ENCODE measurements at regions not wholly inside any gene's neighbourhood (a gene's known extent, or its start where the extent isn't known, plus 50 kb on each side); places are given as distances from the start of the nearest gene placed in this dataset.

DNA sequence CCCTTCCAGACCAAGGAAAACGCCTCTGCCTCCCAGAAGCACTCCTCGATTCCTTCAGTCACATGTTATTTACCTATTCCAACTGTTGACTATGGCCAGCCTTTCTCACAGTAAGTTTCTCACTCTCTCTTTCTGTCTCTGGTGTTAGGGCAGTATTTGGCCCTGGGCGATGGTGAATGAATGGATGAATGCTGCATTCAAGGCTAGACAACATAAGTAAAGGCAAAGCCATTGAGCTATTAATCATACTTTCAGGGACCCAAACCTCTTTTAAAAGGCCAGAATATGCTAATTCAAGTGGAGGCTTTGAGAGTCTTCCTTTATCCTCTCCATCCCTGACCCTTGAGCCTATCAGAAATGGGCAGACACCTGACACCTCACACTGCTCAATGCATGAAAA, 78.5 kb downstream of the SEC61B start:
- TF ChIP-seq CTCF (IDR thresholded peaks at IDR 0.05): no peak
- H3K4me3 ChIP-seq: no peak overlapping the region
- H3K9me3 ChIP-seq: no peaks in the 10 kb centered on the region
- H3K27ac ChIP-seq: no peak overlapping the region
- no peaks in the 10 kb centered on the region for H3K36me3 ChIP-seq
- no peak for ATAC-seq (ENCODE audit: insufficient number of reproducible peaks, low FRiP score, low read depth)
- no peaks in the 10 kb centered on the region for H3K4me1 ChIP-seq (ENCODE audit: control insufficient read depth in 1 of 2, low read depth in 2 of 2)
- DNase-seq (ENCODE audit: low spot score): no peak
- no peaks in the 10 kb centered on the region for H3K27me3 ChIP-seq (replicated peaks; ENCODE audit: insufficient read depth)

DNA sequence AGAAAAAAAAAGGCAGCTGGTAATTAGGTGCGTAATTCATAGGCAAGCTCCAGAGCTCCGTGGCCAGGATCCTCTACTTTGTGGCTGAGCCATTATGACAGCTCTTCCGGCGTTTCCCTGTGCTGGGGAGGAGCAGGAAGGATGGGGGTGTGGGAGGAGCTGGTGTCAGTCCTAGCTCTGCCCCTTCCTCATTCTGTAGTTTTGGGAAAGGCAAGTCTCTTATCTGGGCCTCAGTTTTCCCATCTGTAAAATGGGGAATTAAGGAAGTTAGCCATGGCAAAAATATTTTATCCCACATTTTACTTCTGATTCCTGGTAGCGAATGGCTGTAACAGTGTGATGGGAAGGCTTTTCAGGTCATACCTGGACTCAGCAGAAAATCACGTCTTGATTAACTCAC, 81.1 kb downstream of the SEC61B start:
- TF ChIP-seq CTCF (IDR thresholded peaks at IDR 0.05): no peak
- DNase-seq (ENCODE audit: low spot score) (no peak), ATAC-seq (ENCODE audit: insufficient number of reproducible peaks, low FRiP score, low read depth) (no peak)
- Histone ChIP-seq H3K9me3 (no peaks in the 10 kb centered on the region), H3K4me1 (ENCODE audit: control insufficient read depth in 1 of 2, low read depth in 2 of 2) (no peaks in the 10 kb centered on the region), H3K27ac (no peak overlapping the region), H3K4me3 (no peak overlapping the region), H3K27me3 (replicated peaks; ENCODE audit: insufficient read depth) (no peaks in the 10 kb centered on the region), H3K36me3 (no peaks in the 10 kb centered on the region)

- Histone ChIP-seq H3K27me3 (replicated peaks; ENCODE audit: insufficient read depth) (no peaks in the 10 kb centered on the region), H3K4me3 (no peak overlapping the region), H3K4me1 (ENCODE audit: control insufficient read depth in 1 of 2, low read depth in 2 of 2) (no peaks in the 10 kb centered on the region), H3K27ac (no peak overlapping the region), H3K36me3 (no peaks in the 10 kb centered on the region), H3K9me3 (no peaks in the 10 kb centered on the region)
- no peak for ATAC-seq (ENCODE audit: insufficient number of reproducible peaks, low FRiP score, low read depth)
- no peak for DNase-seq (ENCODE audit: low spot score)
- TF ChIP-seq CTCF (IDR thresholded peaks at IDR 0.05): no peak
Observed at GRCh38 chr9:99305124-99305523, 83.0 kb downstream of the SEC61B start.

- H3K4me3 ChIP-seq: no peak overlapping the region
- no peak overlapping the region for H3K27ac ChIP-seq
- H3K9me3 ChIP-seq: no peaks in the 10 kb centered on the region
- no peaks in the 10 kb centered on the region for H3K36me3 ChIP-seq
- ATAC-seq (ENCODE audit: insufficient number of reproducible peaks, low FRiP score, low read depth) (no peak), DNase-seq (ENCODE audit: low spot score) (no peak)
- no peaks in the 10 kb centered on the region for H3K27me3 ChIP-seq (replicated peaks; ENCODE audit: insufficient read depth)
- no peak for TF ChIP-seq CTCF (IDR thresholded peaks at IDR 0.05)
- no peaks in the 10 kb centered on the region for H3K4me1 ChIP-seq (ENCODE audit: control insufficient read depth in 1 of 2, low read depth in 2 of 2)
Observed at GRCh38 chr9:99305820-99306811, 84.0 kb downstream of the SEC61B start.

DNA sequence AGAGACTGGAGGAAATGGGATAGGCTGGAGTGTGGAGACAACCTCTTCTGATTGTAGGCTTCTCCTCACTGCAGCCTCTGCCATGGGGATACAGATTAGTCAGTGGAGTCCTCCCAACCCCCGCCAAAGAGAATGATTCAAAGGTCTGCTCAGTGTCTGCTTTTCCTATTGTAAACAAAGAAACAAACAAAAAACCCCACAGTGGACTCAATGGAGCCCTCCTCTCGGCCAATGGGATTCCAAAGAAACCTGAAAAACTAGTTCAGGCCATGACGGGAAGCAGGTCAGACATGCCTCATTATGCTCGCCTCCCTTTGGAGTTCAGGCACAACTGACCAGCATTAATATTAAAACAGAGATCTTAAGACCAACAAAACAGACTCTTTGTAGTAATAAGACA, 85.8 kb downstream of the SEC61B start:
- ATAC-seq (ENCODE audit: insufficient number of reproducible peaks, low FRiP score, low read depth): no peak
- no peak overlapping the region for H3K27ac ChIP-seq
- H3K27me3 ChIP-seq (replicated peaks; ENCODE audit: insufficient read depth): no peaks in the 10 kb centered on the region
- TF ChIP-seq CTCF (IDR thresholded peaks at IDR 0.05): no peak
- no peaks in the 10 kb centered on the region for H3K4me1 ChIP-seq (ENCODE audit: control insufficient read depth in 1 of 2, low read depth in 2 of 2)
- no peaks in the 10 kb centered on the region for H3K36me3 ChIP-seq
- no peaks in the 10 kb centered on the region for H3K9me3 ChIP-seq
- no peak overlapping the region for H3K4me3 ChIP-seq
- no peak for DNase-seq (ENCODE audit: low spot score)
